Endothelial cell of umbilical vein (primary cell): ENCODE measurements at regions not wholly inside any gene's neighbourhood (a gene's known extent, or its start where the extent isn't known, plus 50 kb on each side); places are given as distances from the start of the nearest gene placed in this dataset.

Source experiments
- BruUV-seq: library from RNA; stranded (reverse); fragments of 400-500 nt; replicated peaks from 2 replicates; lab custom pipeline; 2021; lab: Mats Ljungman, UMichigan
- CTCF ChIA-PET: fragments of 300-600, 350-600 bp; sonication (Branson Sonifier 250); formaldehyde crosslinking; loops from one replicate; lab custom pipeline; 2021; ENCODE audit warnings: antibody characterized with exemption, inconsistent platforms; lab: Charles Lee
- POLR2A ChIA-PET: fragments of 300-600, 350-600 bp; sonication (Branson Sonifier 250); formaldehyde crosslinking; loops from one replicate; lab custom pipeline; 2021; ENCODE audit warnings: antibody characterized with exemption, inconsistent platforms; lab: Charles Lee
- DNase-seq: peaks from one replicate; pipeline ENCODE4 v3.0.0-alpha.2; 2011; ENCODE audit warnings: low read depth, low spot score
- FAIRE-seq: peaks from 2 replicates; lab custom pipeline; 2011; peaks lifted over from hg19 to GRCh38; lab: Jason Lieb, UNC
- H2AFZ ChIP-seq: 2 replicates; pipeline ENCODE4 v1.6.0; 2012; ENCODE audit warnings: low read depth, low read length, control low read depth, inconsistent platforms
- H3K27ac ChIP-seq: 2 replicates; pipeline ENCODE4 v1.5.1; 2011; ENCODE audit warnings: low read depth, mild to moderate bottlenecking, control low read depth, low read length, moderate library complexity; ENCODE audit not compliant: insufficient read depth
- H3K27me3 ChIP-seq, 2 experiments: 2 replicates each; pipeline versions ENCODE4 v1.6.0 to v1.6.1; 2011; ENCODE audit warnings: low read length in 2 of 2, mixed read lengths in 1 of 2; ENCODE audit not compliant: control insufficient read depth in 2 of 2, insufficient read depth in 2 of 2
- H3K36me3 ChIP-seq, 2 experiments: 2 replicates in 1 of 2; 3 replicates in 1 of 2; pipeline ENCODE4 v1.5.1; 2011; ENCODE audit warnings: low read length in 2 of 2, mild to moderate bottlenecking in 1 of 2, moderate library complexity in 1 of 2; ENCODE audit not compliant: control insufficient read depth in 2 of 2, insufficient read depth in 2 of 2; ENCODE audit errors: extremely low read depth in 1 of 2
- H3K4me1 ChIP-seq: 3 replicates; pipeline ENCODE4 v1.5.1; 2011; ENCODE audit warnings: mild to moderate bottlenecking, low read length; ENCODE audit not compliant: control insufficient read depth, insufficient read depth; ENCODE audit errors: extremely low read depth
- H3K4me2 ChIP-seq: 2 replicates; pipeline ENCODE4 v1.6.1; 2011; ENCODE audit warnings: low read length, control low read depth, mixed read lengths; ENCODE audit not compliant: insufficient read depth
- H3K4me3 ChIP-seq, 3 experiments: fragments of 200-600 bp in 1 of 3; sonication (generic), shearing (Covaris generic) in 1 of 3; replicated peaks in 1 of 3; 2 replicates each; pipeline ENCODE4 v1.5.1; 2011 to 2016; ENCODE audit warnings: control low read depth in 3 of 3, low read length in 3 of 3, mild to moderate bottlenecking in 2 of 3, inconsistent platforms in 1 of 3, low read depth in 1 of 3, moderate library complexity in 1 of 3; ENCODE audit not compliant: insufficient read depth in 1 of 3
- H3K79me2 ChIP-seq: 2 replicates; pipeline ENCODE4 v1.6.0; 2012; ENCODE audit warnings: low read length, inconsistent platforms; ENCODE audit not compliant: control insufficient read depth, insufficient read depth
- H3K9ac ChIP-seq: replicated peaks from 2 replicates; pipeline ENCODE3; 2011; ENCODE audit warnings: low read length, control low read depth; ENCODE audit not compliant: insufficient read depth; ENCODE audit errors: extremely low read depth
- H3K9me1 ChIP-seq: replicated peaks from 3 replicates; pipeline ENCODE4 v1.6.0; 2011; ENCODE audit warnings: mild to moderate bottlenecking, low read length; ENCODE audit not compliant: control insufficient read depth, insufficient read depth; ENCODE audit errors: extremely low read depth
- H3K9me3 ChIP-seq: replicated peaks from 2 replicates; pipeline ENCODE4 v1.5.1; 2012; ENCODE audit warnings: low read length, inconsistent platforms; ENCODE audit not compliant: control insufficient read depth, insufficient read depth
- H4K20me1 ChIP-seq: replicated peaks from 2 replicates; pipeline ENCODE3; 2011; ENCODE audit warnings: mild to moderate bottlenecking, low read length; ENCODE audit not compliant: control insufficient read depth, insufficient read depth; ENCODE audit errors: extremely low read depth
- CTCF ChIP-seq, 2 donors: IDR thresholded peaks; 1 replicate in 1 of 2; 2 replicates in 1 of 2; pipeline ENCODE4 v1.5.1; 2011; ENCODE audit warnings: low read length in 2 of 2, mild to moderate bottlenecking in 2 of 2, moderate library complexity in 2 of 2, control low read depth in 1 of 2, inconsistent platforms in 1 of 2, low read depth in 1 of 2; ENCODE audit not compliant: insufficient read depth in 1 of 2; ENCODE audit errors: extremely low read depth in 1 of 2
- EZH2 ChIP-seq: IDR thresholded peaks from 2 replicates; pipeline ENCODE4 v1.6.1; 2012; ENCODE audit warnings: borderline replicate concordance, low read depth, mild to moderate bottlenecking, moderate library complexity, low read length, inconsistent platforms; ENCODE audit not compliant: severe bottlenecking
- FOS ChIP-seq: IDR thresholded peaks from 2 replicates; pipeline ENCODE4 v1.6.1; 2011; ENCODE audit warnings: mild to moderate bottlenecking, low read length, moderate library complexity, borderline replicate concordance; ENCODE audit not compliant: insufficient read depth
- GATA2 ChIP-seq: IDR thresholded peaks from 2 replicates; pipeline ENCODE4 v1.7.0; 2011; ENCODE audit warnings: low read depth, mild to moderate bottlenecking, moderate library complexity, mixed read lengths, low read length; ENCODE audit not compliant: insufficient read length, insufficient read depth
- JUN ChIP-seq: IDR thresholded peaks from 2 replicates; pipeline ENCODE4 v1.6.1; 2011; ENCODE audit warnings: borderline replicate concordance, low read depth; ENCODE audit not compliant: insufficient read length, insufficient read depth
- MAX ChIP-seq: IDR thresholded peaks from 2 replicates; pipeline ENCODE4 v1.6.1; 2011; ENCODE audit not compliant: insufficient read depth, insufficient read length
- MYC ChIP-seq: IDR thresholded peaks from one replicate; pipeline ENCODE4 v1.6.1; 2011; ENCODE audit warnings: mild to moderate bottlenecking, low read depth, low read length
- POLR2A ChIP-seq: IDR thresholded peaks from 2 replicates; pipeline ENCODE4 v1.6.1; 2012; ENCODE audit warnings: low read depth, mild to moderate bottlenecking, control low read depth, low read length
- POLR2AphosphoS5 ChIP-seq: IDR thresholded peaks from 2 replicates; pipeline ENCODE4 v1.6.1; 2012; ENCODE audit warnings: low read depth, mild to moderate bottlenecking, control low read depth, low read length, moderate library complexity; ENCODE audit not compliant: insufficient read depth
- dilution Hi-C: fragments of 300-500 bp; cut with MboI; formaldehyde crosslinking; loops from one replicate; pipeline ENCODE4 v1.15.0; 2019; ENCODE audit warnings: low sequenced_read_pairs; ENCODE audit not compliant: extremely low pct_ligation_motif_present
- intact Hi-C: fragments of 100-400 bp; cut with micrococcal nuclease; formaldehyde crosslinking; loops from one replicate; pipeline ENCODE4 v1.10.0; 2022

GRCh38 chr4:169907705-169908104 is 118.5 kb downstream of the MFAP3L start:
- dilution Hi-C loops: no loop called here
- no TSS peak for BruUV-seq
- no peak for DNase-seq
- Histone ChIP-seq H2AFZ (no peak overlapping the region), H3K4me2 (no peak overlapping the region), H3K27me3 (no peaks in the 10 kb centered on the region), H3K79me2 (no peaks in the 10 kb centered on the region), H3K9me1 (no peaks in the 10 kb centered on the region), H3K36me3 (no peaks in the 10 kb centered on the region), H3K9ac (no peak overlapping the region), H3K27ac (no peak overlapping the region), H4K20me1 (no peaks in the 10 kb centered on the region), H3K4me3 (no peak overlapping the region), H3K9me3 (no peaks in the 10 kb centered on the region), H3K4me1 (no peaks in the 10 kb centered on the region)
- ChIA-PET POLR2A (no interaction called here), CTCF (no interaction called here)
- no peak for TF ChIP-seq POLR2AphosphoS5
- no peak for TF ChIP-seq MYC
- TF ChIP-seq CTCF (IDR thresholded peaks at IDR 0.05; ENCODE audit: extremely low read depth in 1 of 2, insufficient read depth in 1 of 2, low read depth in 1 of 2, low read length in 2 of 2): no peak
- no peak for TF ChIP-seq POLR2A
- TF ChIP-seq FOS: no peak
- TF ChIP-seq JUN: no peak
- TF ChIP-seq MAX: no peak
- no peak for FAIRE-seq
- intact Hi-C loops: no loop called here

GRCh38 chr4:169906821-169907220 is 119.4 kb downstream of the MFAP3L start:
- H3K9me1 ChIP-seq: no peaks in the 10 kb centered on the region
- no peak overlapping the region for H3K9ac ChIP-seq
- H3K79me2 ChIP-seq: no peaks in the 10 kb centered on the region
- no peak overlapping the region for H3K4me2 ChIP-seq
- dilution Hi-C loops (no loop called here), intact Hi-C loops (no loop called here)
- TF ChIP-seq POLR2A (no peak), POLR2AphosphoS5 (no peak), MAX (no peak), GATA2 (no peak), MYC (no peak), CTCF (IDR thresholded peaks at IDR 0.05; ENCODE audit: extremely low read depth in 1 of 2, insufficient read depth in 1 of 2, low read depth in 1 of 2, low read length in 2 of 2) (no peak), JUN (no peak), EZH2 (no peak), FOS (no peak)
- CTCF ChIA-PET: interaction anchor here (0.6 kb wide), 1 partner anchor 96 kb away, joined by 5 read pairs; no protein-coding TSS in a partner anchor
- POLR2A ChIA-PET: no interaction called here
- H2AFZ ChIP-seq: no peak overlapping the region
- no peak overlapping the region for H3K27ac ChIP-seq
- no peak for FAIRE-seq
- no peak for DNase-seq
- BruUV-seq: no TSS peak
- no peak overlapping the region for H3K4me3 ChIP-seq
- H3K4me1 ChIP-seq: no peaks in the 10 kb centered on the region
- no peaks in the 10 kb centered on the region for H3K9me3 ChIP-seq
- no peaks in the 10 kb centered on the region for H4K20me1 ChIP-seq
- no peaks in the 10 kb centered on the region for H3K36me3 ChIP-seq
- no peaks in the 10 kb centered on the region for H3K27me3 ChIP-seq
